K562 (cell line): ENCODE measurements at regions not wholly inside any gene's neighbourhood (a gene's known extent, or its start where the extent isn't known, plus 50 kb on each side); places are given as distances from the start of the nearest gene placed in this dataset.

Source experiments
- CBX2 ChIP-seq: fragments of 200-600 bp; sonication (generic); IDR thresholded peaks from one replicate; pipeline ENCODE4 v1.6.1; 2012; ENCODE audit warnings: mild to moderate bottlenecking, low read length, inconsistent platforms; ENCODE audit not compliant: insufficient read depth, poor library complexity, severe bottlenecking
- EGR1 ChIP-seq: fragments of 450-650 bp; conservative IDR thresholded peaks from 2 replicates; pipeline ENCODE4 v1.6.1; 2017; ENCODE audit warnings: mild to moderate bottlenecking
- FOS ChIP-seq: IDR thresholded peaks from 3 replicates; pipeline ENCODE4 v1.6.1; 2011; ENCODE audit not compliant: insufficient read length; ENCODE audit errors: extremely low read depth
- POLR2A ChIP-seq: fragments of 450-650 bp; conservative IDR thresholded peaks from 2 replicates; pipeline ENCODE4 v1.6.1; 2016
- USF1 ChIP-seq: sonication (generic); formaldehyde crosslinking; IDR thresholded peaks from 2 replicates; pipeline ENCODE4 v1.9.0; 2022; ENCODE audit warnings: mild to moderate bottlenecking, missing genetic modification reagents
- ZNF561 ChIP-seq: fragments of 450-650 bp; formaldehyde crosslinking; conservative IDR thresholded peaks from 2 replicates; pipeline ENCODE4 v1.4.0; 2020; ENCODE audit warnings: mild to moderate bottlenecking, moderate library complexity
- TF ChIP-seq, protein P1 (sequence below): sonication (generic); formaldehyde crosslinking; IDR thresholded peaks from 2 replicates; pipeline ENCODE4 v1.8.1; 2022; ENCODE audit warnings: missing genetic modification reagents

DNA sequence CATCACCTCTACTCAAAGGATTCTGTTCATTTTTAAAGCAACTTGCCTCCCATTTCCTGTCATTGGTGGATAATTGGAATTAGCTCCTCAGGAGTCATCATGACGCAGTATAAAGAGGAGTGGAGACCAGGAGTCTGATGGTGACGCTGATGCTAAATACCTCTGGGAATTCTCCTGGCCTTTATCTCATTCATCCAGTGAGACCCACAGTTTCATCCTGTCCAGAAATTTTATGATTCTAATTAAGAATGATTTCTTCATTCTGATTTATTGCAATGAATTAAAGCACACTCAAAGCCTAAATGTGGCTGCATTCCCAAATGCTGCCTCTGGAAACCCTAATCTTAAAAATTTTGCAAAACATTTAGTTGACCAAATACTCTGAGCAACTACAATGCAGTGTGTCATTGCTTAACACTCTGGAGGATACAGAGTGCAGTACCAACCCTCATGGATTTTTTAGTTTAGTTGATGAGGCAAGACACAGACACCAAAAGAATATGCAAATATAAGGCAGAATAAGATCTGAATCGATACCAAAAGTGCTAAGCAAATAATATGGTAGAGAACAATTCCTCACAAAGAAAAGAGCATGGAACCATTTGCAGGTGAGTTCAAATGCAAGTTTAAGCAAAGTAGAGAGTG, 236.2 kb downstream of the ETAA1 start:
- TF ChIP-seq, protein P1, sequence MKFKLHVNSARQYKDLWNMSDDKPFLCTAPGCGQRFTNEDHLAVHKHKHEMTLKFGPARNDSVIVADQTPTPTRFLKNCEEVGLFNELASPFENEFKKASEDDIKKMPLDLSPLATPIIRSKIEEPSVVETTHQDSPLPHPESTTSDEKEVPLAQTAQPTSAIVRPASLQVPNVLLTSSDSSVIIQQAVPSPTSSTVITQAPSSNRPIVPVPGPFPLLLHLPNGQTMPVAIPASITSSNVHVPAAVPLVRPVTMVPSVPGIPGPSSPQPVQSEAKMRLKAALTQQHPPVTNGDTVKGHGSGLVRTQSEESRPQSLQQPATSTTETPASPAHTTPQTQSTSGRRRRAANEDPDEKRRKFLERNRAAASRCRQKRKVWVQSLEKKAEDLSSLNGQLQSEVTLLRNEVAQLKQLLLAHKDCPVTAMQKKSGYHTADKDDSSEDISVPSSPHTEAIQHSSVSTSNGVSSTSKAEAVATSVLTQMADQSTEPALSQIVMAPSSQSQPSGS (CRISPR knock-in tag) = no peak
- TF ChIP-seq ZNF561 (CRISPR knock-in tag) (no peak), USF1 (CRISPR knock-in tag) (no peak), EGR1 (no peak), POLR2A (no peak), FOS (no peak), CBX2 (no peak)
